Endothelial cell of umbilical vein (primary cell): ENCODE measurements at regions not wholly inside any gene's neighbourhood (a gene's known extent, or its start where the extent isn't known, plus 50 kb on each side); places are given as distances from the start of the nearest gene placed in this dataset.

Source experiments
- BruUV-seq: library from RNA; stranded (reverse); fragments of 400-500 nt; replicated peaks from 2 replicates; lab custom pipeline; 2021; lab: Mats Ljungman, UMichigan
- CTCF ChIA-PET: fragments of 300-600, 350-600 bp; sonication (Branson Sonifier 250); formaldehyde crosslinking; loops from one replicate; lab custom pipeline; 2021; ENCODE audit warnings: antibody characterized with exemption, inconsistent platforms; lab: Charles Lee
- POLR2A ChIA-PET: fragments of 300-600, 350-600 bp; sonication (Branson Sonifier 250); formaldehyde crosslinking; loops from one replicate; lab custom pipeline; 2021; ENCODE audit warnings: antibody characterized with exemption, inconsistent platforms; lab: Charles Lee
- DNase-seq: peaks from one replicate; pipeline ENCODE4 v3.0.0-alpha.2; 2011; ENCODE audit warnings: low read depth, low spot score
- FAIRE-seq: peaks from 2 replicates; lab custom pipeline; 2011; peaks lifted over from hg19 to GRCh38; lab: Jason Lieb, UNC
- H2AFZ ChIP-seq: 2 replicates; pipeline ENCODE4 v1.6.0; 2012; ENCODE audit warnings: low read depth, low read length, control low read depth, inconsistent platforms
- H3K27ac ChIP-seq: 2 replicates; pipeline ENCODE4 v1.5.1; 2011; ENCODE audit warnings: low read depth, mild to moderate bottlenecking, control low read depth, low read length, moderate library complexity; ENCODE audit not compliant: insufficient read depth
- H3K27me3 ChIP-seq, 2 experiments: 2 replicates each; pipeline versions ENCODE4 v1.6.0 to v1.6.1; 2011; ENCODE audit warnings: low read length in 2 of 2, mixed read lengths in 1 of 2; ENCODE audit not compliant: control insufficient read depth in 2 of 2, insufficient read depth in 2 of 2
- H3K36me3 ChIP-seq, 2 experiments: 2 replicates in 1 of 2; 3 replicates in 1 of 2; pipeline ENCODE4 v1.5.1; 2011; ENCODE audit warnings: low read length in 2 of 2, mild to moderate bottlenecking in 1 of 2, moderate library complexity in 1 of 2; ENCODE audit not compliant: control insufficient read depth in 2 of 2, insufficient read depth in 2 of 2; ENCODE audit errors: extremely low read depth in 1 of 2
- H3K4me1 ChIP-seq: 3 replicates; pipeline ENCODE4 v1.5.1; 2011; ENCODE audit warnings: mild to moderate bottlenecking, low read length; ENCODE audit not compliant: control insufficient read depth, insufficient read depth; ENCODE audit errors: extremely low read depth
- H3K4me2 ChIP-seq: 2 replicates; pipeline ENCODE4 v1.6.1; 2011; ENCODE audit warnings: low read length, control low read depth, mixed read lengths; ENCODE audit not compliant: insufficient read depth
- H3K4me3 ChIP-seq, 3 experiments: fragments of 200-600 bp in 1 of 3; sonication (generic), shearing (Covaris generic) in 1 of 3; replicated peaks in 1 of 3; 2 replicates each; pipeline ENCODE4 v1.5.1; 2011 to 2016; ENCODE audit warnings: control low read depth in 3 of 3, low read length in 3 of 3, mild to moderate bottlenecking in 2 of 3, inconsistent platforms in 1 of 3, low read depth in 1 of 3, moderate library complexity in 1 of 3; ENCODE audit not compliant: insufficient read depth in 1 of 3
- H3K79me2 ChIP-seq: 2 replicates; pipeline ENCODE4 v1.6.0; 2012; ENCODE audit warnings: low read length, inconsistent platforms; ENCODE audit not compliant: control insufficient read depth, insufficient read depth
- H3K9ac ChIP-seq: replicated peaks from 2 replicates; pipeline ENCODE3; 2011; ENCODE audit warnings: low read length, control low read depth; ENCODE audit not compliant: insufficient read depth; ENCODE audit errors: extremely low read depth
- H3K9me1 ChIP-seq: replicated peaks from 3 replicates; pipeline ENCODE4 v1.6.0; 2011; ENCODE audit warnings: mild to moderate bottlenecking, low read length; ENCODE audit not compliant: control insufficient read depth, insufficient read depth; ENCODE audit errors: extremely low read depth
- H3K9me3 ChIP-seq: replicated peaks from 2 replicates; pipeline ENCODE4 v1.5.1; 2012; ENCODE audit warnings: low read length, inconsistent platforms; ENCODE audit not compliant: control insufficient read depth, insufficient read depth
- H4K20me1 ChIP-seq: replicated peaks from 2 replicates; pipeline ENCODE3; 2011; ENCODE audit warnings: mild to moderate bottlenecking, low read length; ENCODE audit not compliant: control insufficient read depth, insufficient read depth; ENCODE audit errors: extremely low read depth
- EZH2 ChIP-seq: IDR thresholded peaks from 2 replicates; pipeline ENCODE4 v1.6.1; 2012; ENCODE audit warnings: borderline replicate concordance, low read depth, mild to moderate bottlenecking, moderate library complexity, low read length, inconsistent platforms; ENCODE audit not compliant: severe bottlenecking
- FOS ChIP-seq: IDR thresholded peaks from 2 replicates; pipeline ENCODE4 v1.6.1; 2011; ENCODE audit warnings: mild to moderate bottlenecking, low read length, moderate library complexity, borderline replicate concordance; ENCODE audit not compliant: insufficient read depth
- MAX ChIP-seq: IDR thresholded peaks from 2 replicates; pipeline ENCODE4 v1.6.1; 2011; ENCODE audit not compliant: insufficient read depth, insufficient read length
- MYC ChIP-seq: IDR thresholded peaks from one replicate; pipeline ENCODE4 v1.6.1; 2011; ENCODE audit warnings: mild to moderate bottlenecking, low read depth, low read length
- POLR2A ChIP-seq: IDR thresholded peaks from 2 replicates; pipeline ENCODE4 v1.6.1; 2012; ENCODE audit warnings: low read depth, mild to moderate bottlenecking, control low read depth, low read length
- POLR2AphosphoS5 ChIP-seq: IDR thresholded peaks from 2 replicates; pipeline ENCODE4 v1.6.1; 2012; ENCODE audit warnings: low read depth, mild to moderate bottlenecking, control low read depth, low read length, moderate library complexity; ENCODE audit not compliant: insufficient read depth
- dilution Hi-C: fragments of 300-500 bp; cut with MboI; formaldehyde crosslinking; loops from one replicate; pipeline ENCODE4 v1.15.0; 2019; ENCODE audit warnings: low sequenced_read_pairs; ENCODE audit not compliant: extremely low pct_ligation_motif_present
- intact Hi-C: fragments of 100-400 bp; cut with micrococcal nuclease; formaldehyde crosslinking; loops from one replicate; pipeline ENCODE4 v1.10.0; 2022
- TF ChIP-seq, protein P1 (sequence below), 2 donors: IDR thresholded peaks; 1 replicate in 1 of 2; 2 replicates in 1 of 2; pipeline ENCODE4 v1.5.1; 2011; ENCODE audit warnings: low read length in 2 of 2, mild to moderate bottlenecking in 2 of 2, moderate library complexity in 2 of 2, control low read depth in 1 of 2, inconsistent platforms in 1 of 2, low read depth in 1 of 2; ENCODE audit not compliant: insufficient read depth in 1 of 2; ENCODE audit errors: extremely low read depth in 1 of 2

- peaks cover 2% of the 10 kb centered on the region for H3K9me3 ChIP-seq
- H3K79me2 ChIP-seq, result no peaks in the 10 kb centered on the region
- H3K9me1 ChIP-seq, result no peaks in the 10 kb centered on the region
- FAIRE-seq (no peak), DNase-seq (no peak)
- H3K27me3 ChIP-seq, result no peaks in the 10 kb centered on the region
- no TSS peak for BruUV-seq
- no peaks in the 10 kb centered on the region for H3K4me1 ChIP-seq
- no peak overlapping the region for H3K27ac ChIP-seq
- no peak overlapping the region for H2AFZ ChIP-seq
- no peaks in the 10 kb centered on the region for H4K20me1 ChIP-seq
- TF ChIP-seq MYC (no peak), EZH2 (no peak), FOS (no peak), POLR2A (no peak), MAX (no peak), POLR2AphosphoS5 (no peak)
- TF ChIP-seq, protein P1, sequence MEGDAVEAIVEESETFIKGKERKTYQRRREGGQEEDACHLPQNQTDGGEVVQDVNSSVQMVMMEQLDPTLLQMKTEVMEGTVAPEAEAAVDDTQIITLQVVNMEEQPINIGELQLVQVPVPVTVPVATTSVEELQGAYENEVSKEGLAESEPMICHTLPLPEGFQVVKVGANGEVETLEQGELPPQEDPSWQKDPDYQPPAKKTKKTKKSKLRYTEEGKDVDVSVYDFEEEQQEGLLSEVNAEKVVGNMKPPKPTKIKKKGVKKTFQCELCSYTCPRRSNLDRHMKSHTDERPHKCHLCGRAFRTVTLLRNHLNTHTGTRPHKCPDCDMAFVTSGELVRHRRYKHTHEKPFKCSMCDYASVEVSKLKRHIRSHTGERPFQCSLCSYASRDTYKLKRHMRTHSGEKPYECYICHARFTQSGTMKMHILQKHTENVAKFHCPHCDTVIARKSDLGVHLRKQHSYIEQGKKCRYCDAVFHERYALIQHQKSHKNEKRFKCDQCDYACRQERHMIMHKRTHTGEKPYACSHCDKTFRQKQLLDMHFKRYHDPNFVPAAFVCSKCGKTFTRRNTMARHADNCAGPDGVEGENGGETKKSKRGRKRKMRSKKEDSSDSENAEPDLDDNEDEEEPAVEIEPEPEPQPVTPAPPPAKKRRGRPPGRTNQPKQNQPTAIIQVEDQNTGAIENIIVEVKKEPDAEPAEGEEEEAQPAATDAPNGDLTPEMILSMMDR (IDR thresholded peaks at IDR 0.05; ENCODE audit: extremely low read depth in 1 of 2, insufficient read depth in 1 of 2, low read depth in 1 of 2, low read length in 2 of 2), result no peak
- H3K9ac ChIP-seq, result no peak overlapping the region
- POLR2A ChIA-PET, result no interaction called here
- CTCF ChIA-PET, result no interaction called here
- dilution Hi-C loops, result no loop called here
- intact Hi-C loops, result no loop called here
- no peak overlapping the region for H3K4me2 ChIP-seq
- H3K4me3 ChIP-seq, result no peak overlapping the region
- no peaks in the 10 kb centered on the region for H3K36me3 ChIP-seq
Observed at GRCh38 chr4:160414496-160414895, 1311.6 kb downstream of the RAPGEF2 start.
